ENCODE measurements at regions not wholly inside any gene's neighbourhood (a gene's known extent, or its start where the extent isn't known, plus 50 kb on each side); places are given as distances from the start of the nearest gene placed in this dataset.
"Not testable (repeated sequence)": the region's sequence is repeated elsewhere in the genome, so short reads cannot be mapped to it uniquely, and the experiment has no call there.

- DNase-seq = no peak
- H3K36me3 Mint-ChIP-seq (ENCODE audit: low read depth) = no peaks in the 10 kb centered on the region
- H3K4me3 Mint-ChIP-seq = no peak overlapping the region
- H3K4me1 Mint-ChIP-seq (ENCODE audit: low read depth) = no peaks in the 10 kb centered on the region; the same call in 1 of the 2 replicates
- H3K27ac Mint-ChIP-seq = no peak overlapping the region
- TF ChIP-seq CTCF (IDR thresholded peaks at IDR 0.05) = no peak
- peaks cover 2% of the 10 kb centered on the region for H3K27me3 Mint-ChIP-seq (ENCODE audit: insufficient read depth)
- no peaks in the 10 kb centered on the region for H3K9me3 Mint-ChIP-seq
Measured at GRCh38 chr1:81738875-81739274, 61.9 kb upstream of the ADGRL2 start.

GRCh38 chr1:81733480-81733879 lies 67.3 kb upstream of the ADGRL2 start:
- no peak for DNase-seq
- Mint-ChIP-seq H3K9me3 (no peaks in the 10 kb centered on the region), H3K4me3 (no peak overlapping the region), H3K4me1 (ENCODE audit: low read depth) (no peaks in the 10 kb centered on the region), H3K27ac (no peak overlapping the region), H3K27me3 (ENCODE audit: insufficient read depth) (peaks cover 2% of the 10 kb centered on the region), H3K36me3 (ENCODE audit: low read depth) (no peaks in the 10 kb centered on the region)
- TF ChIP-seq CTCF (IDR thresholded peaks at IDR 0.05) = no peak

- TF ChIP-seq CTCF (IDR thresholded peaks at IDR 0.05) = no peak
- no peak overlapping the region for H3K27ac Mint-ChIP-seq
- no peak for DNase-seq
- no peaks in the 10 kb centered on the region for H3K36me3 Mint-ChIP-seq (ENCODE audit: low read depth)
- no peak overlapping the region for H3K4me3 Mint-ChIP-seq
- no peaks in the 10 kb centered on the region for H3K9me3 Mint-ChIP-seq
- no peaks in the 10 kb centered on the region for H3K4me1 Mint-ChIP-seq (ENCODE audit: low read depth)
- H3K27me3 Mint-ChIP-seq (ENCODE audit: insufficient read depth) = peaks cover 2% of the 10 kb centered on the region
Measured at GRCh38 chr1:81731989-81732388, 68.7 kb upstream of the ADGRL2 start.

GRCh38 chr1:81730881-81731280 lies 69.9 kb upstream of the ADGRL2 start:
- Mint-ChIP-seq H3K27me3 (ENCODE audit: insufficient read depth) (no peaks in the 10 kb centered on the region; the same call in 1 of the 2 replicates), H3K36me3 (ENCODE audit: low read depth) (no peaks in the 10 kb centered on the region), H3K9me3 (no peaks in the 10 kb centered on the region), H3K27ac (no peak overlapping the region), H3K4me3 (no peak overlapping the region), H3K4me1 (ENCODE audit: low read depth) (no peaks in the 10 kb centered on the region)
- DNase-seq = no peak
- no peak for TF ChIP-seq CTCF (IDR thresholded peaks at IDR 0.05)

GRCh38 chr1:81730299-81730698 lies 70.4 kb upstream of the ADGRL2 start:
- not testable (repeated sequence) for H3K27me3 Mint-ChIP-seq (ENCODE audit: insufficient read depth); DNase-seq; H3K4me3 Mint-ChIP-seq; H3K4me1 Mint-ChIP-seq (ENCODE audit: low read depth); H3K27ac Mint-ChIP-seq; H3K36me3 Mint-ChIP-seq (ENCODE audit: low read depth); H3K9me3 Mint-ChIP-seq

- TF ChIP-seq CTCF (IDR thresholded peaks at IDR 0.05) = no peak
- no peaks in the 10 kb centered on the region for H3K4me1 Mint-ChIP-seq (ENCODE audit: low read depth)
- H3K27ac Mint-ChIP-seq = no peak overlapping the region
- H3K9me3 Mint-ChIP-seq = no peaks in the 10 kb centered on the region
- no peak overlapping the region for H3K4me3 Mint-ChIP-seq
- H3K27me3 Mint-ChIP-seq (ENCODE audit: insufficient read depth) = no peaks in the 10 kb centered on the region; the same call in 1 of the 2 replicates
- no peak for DNase-seq
- no peaks in the 10 kb centered on the region for H3K36me3 Mint-ChIP-seq (ENCODE audit: low read depth)
Measured at GRCh38 chr1:81729818-81730217, 70.9 kb upstream of the ADGRL2 start.

Data from HFFc6 (cell line).